Neural cell (in vitro differentiated cells): ENCODE measurements at regions not wholly inside any gene's neighbourhood (a gene's known extent, or its start where the extent isn't known, plus 50 kb on each side); places are given as distances from the start of the nearest gene placed in this dataset.

ENCODE experiments used
- EP300 ChIP-seq: fragments of 450-650 bp; conservative IDR thresholded peaks from 2 replicates; pipeline ENCODE4 v1.6.1; 2014; ENCODE audit warnings: antibody characterized with exemption, mild to moderate bottlenecking, moderate library complexity; ENCODE audit not compliant: poor library complexity, severe bottlenecking
- MXI1 ChIP-seq: fragments of 450-650 bp; conservative IDR thresholded peaks from 2 replicates; pipeline ENCODE4 v1.6.1; 2014; ENCODE audit warnings: antibody characterized with exemption, mild to moderate bottlenecking; ENCODE audit not compliant: poor library complexity, severe bottlenecking
- POLR2AphosphoS5 ChIP-seq: IDR thresholded peaks from 2 replicates; pipeline ENCODE4 v1.6.1; 2012
- RAD21 ChIP-seq: fragments of 450-650 bp; conservative IDR thresholded peaks from 2 replicates; pipeline ENCODE4 v1.6.1; 2014; ENCODE audit warnings: antibody characterized with exemption, mild to moderate bottlenecking, moderate library complexity
- TAF1 ChIP-seq: IDR thresholded peaks from 2 replicates; pipeline ENCODE4 v1.6.1; 2012; ENCODE audit warnings: low read depth
- TF ChIP-seq, protein P1 (sequence below): IDR thresholded peaks from 2 replicates; pipeline ENCODE4 v1.6.1; 2012; ENCODE audit warnings: borderline replicate concordance
- TF ChIP-seq, protein P2 (sequence below): fragments of 450-650 bp; IDR thresholded peaks from 2 replicates; pipeline ENCODE4 v1.5.1; 2014; ENCODE audit warnings: antibody characterized with exemption, mild to moderate bottlenecking, moderate library complexity; ENCODE audit not compliant: poor library complexity, severe bottlenecking

DNA sequence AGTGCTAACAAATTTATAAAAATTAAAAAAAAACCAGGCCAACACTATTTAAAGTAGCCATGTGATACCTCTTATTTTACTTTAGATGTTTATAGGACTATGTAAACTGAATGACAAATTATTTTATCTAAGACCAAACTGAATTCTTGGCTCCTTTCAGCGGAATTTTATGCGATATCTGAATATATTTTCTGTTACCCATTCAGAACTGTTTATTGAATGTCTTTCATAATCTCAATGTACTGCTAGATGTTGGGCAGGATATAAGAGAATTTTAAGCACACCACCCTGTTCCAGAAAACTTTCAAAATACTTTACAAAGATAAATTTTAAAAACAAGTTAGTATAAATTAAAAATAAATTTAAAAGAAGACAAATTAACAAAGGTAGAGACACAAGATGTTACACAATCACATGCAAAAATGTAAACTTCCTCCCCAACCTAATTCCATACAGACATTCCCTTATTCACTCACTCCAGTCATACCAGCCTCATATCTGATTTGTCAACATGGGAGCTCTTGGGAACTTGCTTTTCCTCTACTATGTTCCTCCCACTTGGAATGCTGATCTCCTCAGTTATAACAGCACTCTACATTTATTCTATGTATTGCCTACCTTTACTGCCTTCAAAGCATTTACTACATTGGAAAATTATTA is 154.6 kb upstream of the MBNL1 start:
- TF ChIP-seq POLR2AphosphoS5 (no peak), TAF1 (no peak), MXI1 (no peak), RAD21 (no peak), EP300 (no peak)
- TF ChIP-seq, protein P1, sequence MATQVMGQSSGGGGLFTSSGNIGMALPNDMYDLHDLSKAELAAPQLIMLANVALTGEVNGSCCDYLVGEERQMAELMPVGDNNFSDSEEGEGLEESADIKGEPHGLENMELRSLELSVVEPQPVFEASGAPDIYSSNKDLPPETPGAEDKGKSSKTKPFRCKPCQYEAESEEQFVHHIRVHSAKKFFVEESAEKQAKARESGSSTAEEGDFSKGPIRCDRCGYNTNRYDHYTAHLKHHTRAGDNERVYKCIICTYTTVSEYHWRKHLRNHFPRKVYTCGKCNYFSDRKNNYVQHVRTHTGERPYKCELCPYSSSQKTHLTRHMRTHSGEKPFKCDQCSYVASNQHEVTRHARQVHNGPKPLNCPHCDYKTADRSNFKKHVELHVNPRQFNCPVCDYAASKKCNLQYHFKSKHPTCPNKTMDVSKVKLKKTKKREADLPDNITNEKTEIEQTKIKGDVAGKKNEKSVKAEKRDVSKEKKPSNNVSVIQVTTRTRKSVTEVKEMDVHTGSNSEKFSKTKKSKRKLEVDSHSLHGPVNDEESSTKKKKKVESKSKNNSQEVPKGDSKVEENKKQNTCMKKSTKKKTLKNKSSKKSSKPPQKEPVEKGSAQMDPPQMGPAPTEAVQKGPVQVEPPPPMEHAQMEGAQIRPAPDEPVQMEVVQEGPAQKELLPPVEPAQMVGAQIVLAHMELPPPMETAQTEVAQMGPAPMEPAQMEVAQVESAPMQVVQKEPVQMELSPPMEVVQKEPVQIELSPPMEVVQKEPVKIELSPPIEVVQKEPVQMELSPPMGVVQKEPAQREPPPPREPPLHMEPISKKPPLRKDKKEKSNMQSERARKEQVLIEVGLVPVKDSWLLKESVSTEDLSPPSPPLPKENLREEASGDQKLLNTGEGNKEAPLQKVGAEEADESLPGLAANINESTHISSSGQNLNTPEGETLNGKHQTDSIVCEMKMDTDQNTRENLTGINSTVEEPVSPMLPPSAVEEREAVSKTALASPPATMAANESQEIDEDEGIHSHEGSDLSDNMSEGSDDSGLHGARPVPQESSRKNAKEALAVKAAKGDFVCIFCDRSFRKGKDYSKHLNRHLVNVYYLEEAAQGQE: no peak
- TF ChIP-seq, protein P2, sequence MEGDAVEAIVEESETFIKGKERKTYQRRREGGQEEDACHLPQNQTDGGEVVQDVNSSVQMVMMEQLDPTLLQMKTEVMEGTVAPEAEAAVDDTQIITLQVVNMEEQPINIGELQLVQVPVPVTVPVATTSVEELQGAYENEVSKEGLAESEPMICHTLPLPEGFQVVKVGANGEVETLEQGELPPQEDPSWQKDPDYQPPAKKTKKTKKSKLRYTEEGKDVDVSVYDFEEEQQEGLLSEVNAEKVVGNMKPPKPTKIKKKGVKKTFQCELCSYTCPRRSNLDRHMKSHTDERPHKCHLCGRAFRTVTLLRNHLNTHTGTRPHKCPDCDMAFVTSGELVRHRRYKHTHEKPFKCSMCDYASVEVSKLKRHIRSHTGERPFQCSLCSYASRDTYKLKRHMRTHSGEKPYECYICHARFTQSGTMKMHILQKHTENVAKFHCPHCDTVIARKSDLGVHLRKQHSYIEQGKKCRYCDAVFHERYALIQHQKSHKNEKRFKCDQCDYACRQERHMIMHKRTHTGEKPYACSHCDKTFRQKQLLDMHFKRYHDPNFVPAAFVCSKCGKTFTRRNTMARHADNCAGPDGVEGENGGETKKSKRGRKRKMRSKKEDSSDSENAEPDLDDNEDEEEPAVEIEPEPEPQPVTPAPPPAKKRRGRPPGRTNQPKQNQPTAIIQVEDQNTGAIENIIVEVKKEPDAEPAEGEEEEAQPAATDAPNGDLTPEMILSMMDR: no peak
